MM.1S (cell line): ENCODE measurements at regions not wholly inside any gene's neighbourhood (a gene's known extent, or its start where the extent isn't known, plus 50 kb on each side); places are given as distances from the start of the nearest gene placed in this dataset.

Experiments used
- DNase-seq: peaks from one replicate; pipeline ENCODE4 v3.0.0-alpha.2; 2015
- H2AFZ ChIP-seq: fragments of 300-600 bp; sonication (generic); 2 replicates; pipeline ENCODE4 v1.6.0; 2016; ENCODE audit warnings: antibody characterized with exemption, low read length
- H3F3A ChIP-seq: fragments of 300-600 bp; sonication (generic); 2 replicates; pipeline ENCODE4 v1.6.1; 2016; ENCODE audit warnings: mild to moderate bottlenecking, antibody characterized with exemption, low read length, moderate library complexity, mixed read lengths; ENCODE audit not compliant: insufficient read depth
- H3K27ac ChIP-seq: fragments of 300-600 bp; sonication (generic); 2 replicates; pipeline ENCODE4 v1.5.1; 2016; ENCODE audit warnings: mild to moderate bottlenecking, low read length
- H3K27me3 ChIP-seq: fragments of 300-600 bp; sonication (generic); replicated peaks from 2 replicates; pipeline ENCODE4 v1.6.0; 2016; ENCODE audit warnings: low read length; ENCODE audit not compliant: insufficient read depth
- H3K36me3 ChIP-seq: fragments of 300-600 bp; sonication (generic); replicated peaks from 2 replicates; pipeline ENCODE4 v1.6.1; 2016; ENCODE audit warnings: mild to moderate bottlenecking, low read length, mixed read lengths; ENCODE audit not compliant: insufficient read depth
- H3K4me1 ChIP-seq: fragments of 300-600 bp; sonication (generic); 2 replicates; pipeline ENCODE4 v1.6.1; 2016; ENCODE audit warnings: low read length, mixed read lengths
- H3K4me2 ChIP-seq: fragments of 300-600 bp; sonication (generic); 2 replicates; pipeline ENCODE4 v1.6.0; 2016; ENCODE audit warnings: low read depth, low read length
- H3K4me3 ChIP-seq: fragments of 300-600 bp; sonication (generic); 2 replicates; pipeline ENCODE4 v1.5.1; 2016; ENCODE audit warnings: low read length, mixed read lengths
- H3K79me2 ChIP-seq: fragments of 300-600 bp; sonication (generic); 2 replicates; pipeline ENCODE4 v1.6.1; 2016; ENCODE audit warnings: mixed run types, low read length, mixed read lengths
- H3K9ac ChIP-seq: fragments of 300-600 bp; sonication (generic); 2 replicates; pipeline ENCODE4 v1.6.1; 2016; ENCODE audit warnings: low read length, mixed read lengths
- H3K9me2 ChIP-seq: fragments of 300-600 bp; sonication (generic); replicated peaks from 2 replicates; pipeline ENCODE4 v1.6.1; 2016; ENCODE audit warnings: mild to moderate bottlenecking, low read length, mixed read lengths; ENCODE audit not compliant: insufficient read depth
- H3K9me3 ChIP-seq: fragments of 300-600 bp; sonication (generic); replicated peaks from 2 replicates; pipeline ENCODE4 v1.6.1; 2016; ENCODE audit warnings: mild to moderate bottlenecking, low read length, mixed read lengths; ENCODE audit not compliant: insufficient read depth
- H4K20me1 ChIP-seq: fragments of 300-600 bp; sonication (generic); 2 replicates; pipeline ENCODE4 v1.6.1; 2016; ENCODE audit warnings: mild to moderate bottlenecking, low read length, moderate library complexity, mixed read lengths; ENCODE audit not compliant: insufficient read depth
- EZH2 ChIP-seq: fragments of 300-600 bp; sonication (generic); optimal IDR thresholded peaks from 2 replicates; pipeline ENCODE3; 2017; ENCODE audit warnings: low read depth, mild to moderate bottlenecking, antibody characterized with exemption, low read length, mixed read lengths
- EZH2phosphoT487 ChIP-seq: fragments of 300-600 bp; sonication (generic); IDR thresholded peaks from 2 replicates; pipeline ENCODE4 v1.6.1; 2018; ENCODE audit warnings: antibody characterized with exemption, low read length
- TF ChIP-seq, protein P1 (sequence below): fragments of 300-600 bp; sonication (generic); IDR thresholded peaks from 2 replicates; pipeline ENCODE4 v1.5.1; 2016; ENCODE audit warnings: antibody characterized with exemption, low read length, mixed read lengths

GRCh38 chr12:74722709-74723108 lies 185.1 kb downstream of the ATXN7L3B start:
- Histone ChIP-seq H2AFZ (no peak overlapping the region), H3K9ac (no peak overlapping the region), H3K4me2 (no peak overlapping the region), H3K79me2 (no peaks in the 10 kb centered on the region), H3K4me3 (no peak overlapping the region), H3K27me3 (no peaks in the 10 kb centered on the region), H3K9me2 (no peaks in the 10 kb centered on the region), H3K27ac (no peak overlapping the region), H3K9me3 (no peaks in the 10 kb centered on the region), H3K36me3 (no peaks in the 10 kb centered on the region), H3K4me1 (no peaks in the 10 kb centered on the region), H4K20me1 (no peaks in the 10 kb centered on the region), H3F3A (no peaks in the 10 kb centered on the region)
- TF ChIP-seq EZH2phosphoT487: no peak
- TF ChIP-seq, protein P1, sequence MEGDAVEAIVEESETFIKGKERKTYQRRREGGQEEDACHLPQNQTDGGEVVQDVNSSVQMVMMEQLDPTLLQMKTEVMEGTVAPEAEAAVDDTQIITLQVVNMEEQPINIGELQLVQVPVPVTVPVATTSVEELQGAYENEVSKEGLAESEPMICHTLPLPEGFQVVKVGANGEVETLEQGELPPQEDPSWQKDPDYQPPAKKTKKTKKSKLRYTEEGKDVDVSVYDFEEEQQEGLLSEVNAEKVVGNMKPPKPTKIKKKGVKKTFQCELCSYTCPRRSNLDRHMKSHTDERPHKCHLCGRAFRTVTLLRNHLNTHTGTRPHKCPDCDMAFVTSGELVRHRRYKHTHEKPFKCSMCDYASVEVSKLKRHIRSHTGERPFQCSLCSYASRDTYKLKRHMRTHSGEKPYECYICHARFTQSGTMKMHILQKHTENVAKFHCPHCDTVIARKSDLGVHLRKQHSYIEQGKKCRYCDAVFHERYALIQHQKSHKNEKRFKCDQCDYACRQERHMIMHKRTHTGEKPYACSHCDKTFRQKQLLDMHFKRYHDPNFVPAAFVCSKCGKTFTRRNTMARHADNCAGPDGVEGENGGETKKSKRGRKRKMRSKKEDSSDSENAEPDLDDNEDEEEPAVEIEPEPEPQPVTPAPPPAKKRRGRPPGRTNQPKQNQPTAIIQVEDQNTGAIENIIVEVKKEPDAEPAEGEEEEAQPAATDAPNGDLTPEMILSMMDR: no peak
- TF ChIP-seq EZH2: no peak
- DNase-seq: no peak

- Histone ChIP-seq H3K4me2 (no peak overlapping the region), H3K27ac (no peak overlapping the region), H3K4me3 (no peak overlapping the region), H3K9ac (no peak overlapping the region), H4K20me1 (no peaks in the 10 kb centered on the region), H2AFZ (no peak overlapping the region), H3K27me3 (no peaks in the 10 kb centered on the region), H3F3A (no peaks in the 10 kb centered on the region), H3K9me2 (no peaks in the 10 kb centered on the region), H3K9me3 (no peaks in the 10 kb centered on the region), H3K79me2 (no peaks in the 10 kb centered on the region), H3K4me1 (no peaks in the 10 kb centered on the region), H3K36me3 (no peaks in the 10 kb centered on the region)
- no peak for DNase-seq
- TF ChIP-seq, protein P1: no peak
- TF ChIP-seq EZH2phosphoT487 (no peak), EZH2 (no peak)
Observed at GRCh38 chr12:74725154-74725553, 187.5 kb downstream of the ATXN7L3B start.

DNA sequence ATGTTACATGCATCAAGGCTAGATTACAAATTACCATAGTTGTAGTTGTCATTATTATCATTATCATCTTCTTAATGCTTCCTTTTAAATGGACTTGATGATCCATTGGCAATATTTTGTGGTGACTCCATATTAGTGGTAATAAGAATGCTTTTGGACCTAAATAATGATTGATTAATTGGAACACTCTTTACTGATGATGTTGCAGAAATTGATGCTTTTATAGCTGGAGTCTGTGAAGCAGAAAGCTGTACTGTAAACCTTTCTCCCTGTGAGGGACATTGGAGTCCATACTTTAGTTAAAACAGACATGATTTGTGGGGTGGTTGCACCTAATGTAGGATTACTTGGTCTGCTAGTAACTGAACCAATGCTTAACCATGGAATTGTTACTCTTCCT lies 190.4 kb downstream of the ATXN7L3B start:
- no peak for DNase-seq
- Histone ChIP-seq H2AFZ (no peak overlapping the region), H3K27me3 (no peaks in the 10 kb centered on the region), H3K4me2 (no peak overlapping the region), H3K4me1 (no peaks in the 10 kb centered on the region), H3K79me2 (no peaks in the 10 kb centered on the region), H3K4me3 (no peak overlapping the region), H3F3A (no peaks in the 10 kb centered on the region), H3K9ac (no peak overlapping the region), H3K36me3 (no peaks in the 10 kb centered on the region), H3K9me2 (no peaks in the 10 kb centered on the region), H4K20me1 (no peaks in the 10 kb centered on the region), H3K27ac (no peak overlapping the region), H3K9me3 (no peaks in the 10 kb centered on the region)
- TF ChIP-seq EZH2phosphoT487 (no peak), EZH2 (no peak)
- TF ChIP-seq, protein P1: no peak
